Stimulated activated CD4-positive, alpha-beta T cell treated with anti-CD3 and anti-CD28 coated beads, Interleukin-12 subunit alpha, Interleukin-12 subunit beta, amount 100 ng/mL, for 4 hours (primary cell): ENCODE measurements at regions not wholly inside any gene's neighbourhood (a gene's known extent, or its start where the extent isn't known, plus 50 kb on each side); places are given as distances from the start of the nearest gene placed in this dataset.

Experiments
- DNase-seq: peaks from one replicate; pipeline ENCODE4 v3.0.0-alpha.2; 2020

- no peak for DNase-seq
Observed at GRCh38 chr2:71860381-71860926, 287.2 kb downstream of the CYP26B1 start.

GRCh38 chr2:71859211-71859847 is 288.3 kb downstream of the CYP26B1 start:
- DNase-seq, result no peak

- DNase-seq, result no peak
Observed at GRCh38 chr2:71858071-71858470, 289.6 kb downstream of the CYP26B1 start.

DNA sequence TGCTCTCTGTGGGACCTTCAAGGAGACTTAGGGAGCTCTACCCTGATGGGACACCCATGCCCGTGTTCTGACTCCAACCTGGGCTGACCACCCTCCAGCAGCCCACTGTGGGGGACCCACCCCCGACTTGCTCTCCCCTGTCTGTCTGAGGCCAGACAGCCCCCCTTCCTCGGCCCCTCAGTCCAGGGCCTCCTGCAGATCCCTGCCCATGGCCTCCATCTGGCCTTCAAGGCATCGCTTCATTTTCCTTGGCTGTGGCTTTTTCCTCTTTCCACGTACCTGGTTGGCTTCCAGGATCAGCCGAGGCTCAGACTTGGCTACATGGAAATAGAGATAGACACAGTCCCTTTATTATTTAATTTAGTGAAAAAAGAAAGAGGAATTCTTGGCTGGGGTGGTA is 290.0 kb downstream of the CYP26B1 start:
- no peak for DNase-seq

DNA sequence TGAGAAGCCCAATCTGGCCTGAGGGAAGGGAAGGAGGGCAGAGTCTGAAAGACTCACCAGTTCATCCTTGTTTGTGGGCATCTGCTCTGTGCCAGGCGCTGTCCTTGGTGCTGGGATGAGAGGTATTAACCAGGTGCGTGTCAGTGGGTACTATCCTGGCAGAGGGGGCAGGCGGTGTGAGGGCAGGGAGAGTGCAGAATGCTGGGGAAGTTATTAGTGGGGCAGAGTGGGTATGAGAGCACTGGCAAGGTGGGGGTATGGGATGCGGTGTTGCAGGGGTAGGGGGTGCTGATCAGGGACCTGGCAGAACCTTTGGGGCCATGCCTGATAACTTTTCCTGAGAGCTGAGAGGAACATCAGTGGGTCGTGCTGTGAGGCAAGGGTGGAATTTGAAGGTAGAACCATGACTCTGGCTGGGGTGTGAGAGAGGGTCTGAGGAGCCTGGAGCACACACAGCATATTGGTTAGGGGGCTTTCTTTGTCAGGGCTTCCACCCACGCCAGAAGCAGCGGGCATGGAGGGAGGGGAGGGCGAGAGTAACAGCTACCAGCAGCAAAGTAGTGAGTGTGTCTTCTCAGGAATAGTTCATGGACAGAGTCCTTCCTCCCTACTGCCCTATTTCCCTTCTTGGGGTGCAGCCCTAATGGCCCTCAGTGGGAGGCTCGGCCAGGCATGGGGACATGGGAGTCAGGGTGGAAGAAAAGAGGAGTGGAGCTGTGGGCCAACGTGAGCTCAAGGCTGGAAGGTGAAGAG is 290.7 kb downstream of the CYP26B1 start:
- DNase-seq, result no peak

DNA sequence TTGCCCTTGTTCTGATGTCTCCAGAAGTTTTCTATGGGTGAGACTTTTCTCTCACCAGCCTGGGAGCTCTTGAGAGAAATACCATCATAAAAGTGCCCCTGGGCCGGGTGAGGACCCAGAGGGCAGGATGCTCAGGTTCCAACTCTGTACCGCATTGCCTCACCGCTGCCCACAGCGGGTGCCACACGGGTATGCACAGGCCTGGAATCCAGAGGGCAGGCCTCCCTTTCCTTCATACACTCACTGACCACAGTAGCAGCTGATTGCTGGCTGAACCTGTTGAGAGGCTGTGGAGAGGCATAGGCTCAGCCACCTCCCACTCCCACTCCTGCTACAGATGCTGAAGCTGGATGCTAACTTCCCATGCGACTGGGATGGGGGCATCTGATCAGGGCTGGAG is 293.8 kb downstream of the CYP26B1 start:
- DNase-seq, result no peak

DNA sequence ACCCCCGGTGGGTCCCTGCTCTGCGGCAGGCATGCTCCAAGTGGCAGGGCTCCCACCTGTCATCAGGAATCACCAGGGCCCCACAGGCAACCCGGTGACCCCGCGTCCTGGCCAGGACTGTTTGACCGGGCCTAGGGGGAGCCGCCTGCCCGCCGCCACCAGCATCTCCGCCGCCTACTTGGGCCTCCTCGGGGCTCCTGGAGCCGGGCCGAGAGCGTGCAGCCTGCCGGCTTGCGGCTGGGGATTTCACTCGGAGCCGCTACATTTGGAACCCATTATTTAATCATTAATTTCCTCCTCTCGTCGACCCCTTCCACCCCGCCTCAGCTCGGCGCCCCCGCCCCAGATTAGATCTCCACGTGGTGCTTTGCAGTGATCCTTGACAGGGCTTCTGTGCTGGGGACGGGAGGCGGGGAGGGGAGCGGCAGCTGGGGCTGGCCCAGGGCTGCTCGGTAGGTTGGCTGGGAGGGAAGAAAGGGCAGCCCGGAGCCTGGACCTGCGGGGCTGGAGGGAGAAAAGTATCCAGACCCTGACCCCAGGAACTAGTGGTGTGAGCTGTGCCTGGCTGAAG is 295.4 kb downstream of the CYP26B1 start:
- DNase-seq, result no peak

DNA sequence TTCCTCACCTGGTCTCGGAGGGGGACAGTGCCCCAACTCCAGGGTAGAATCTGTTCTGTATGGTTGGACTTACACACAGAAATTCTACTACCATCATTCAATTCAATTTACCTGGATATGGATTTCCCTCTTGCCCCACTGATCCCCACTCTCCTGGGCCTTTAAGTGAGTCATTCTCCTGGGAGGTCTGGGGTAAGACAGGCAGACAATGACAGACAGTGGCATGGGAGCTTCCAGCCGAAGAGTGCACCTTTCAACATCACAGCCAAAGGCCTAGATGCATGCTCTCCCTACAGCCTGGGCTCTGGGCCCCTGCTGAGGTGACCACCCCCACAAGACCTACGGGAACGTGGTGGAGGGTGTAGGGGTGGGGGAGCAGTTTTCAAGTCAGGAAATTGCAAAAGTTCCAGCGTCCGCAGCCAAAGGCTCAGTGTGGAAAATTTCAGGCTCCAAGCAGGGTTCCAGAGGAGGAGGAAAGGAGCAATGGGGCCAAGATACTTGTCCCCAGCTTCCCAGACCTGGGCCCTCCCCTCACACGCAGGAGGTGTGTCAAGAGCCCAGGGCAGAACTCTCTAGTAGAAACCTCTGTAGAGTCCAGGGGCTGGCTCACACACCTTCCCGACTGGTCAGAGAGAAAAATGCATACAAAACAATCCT is 296.4 kb downstream of the CYP26B1 start:
- DNase-seq, result no peak

GRCh38 chr2:71850306-71850801 is 297.3 kb downstream of the CYP26B1 start:
- DNase-seq, result no peak

DNA sequence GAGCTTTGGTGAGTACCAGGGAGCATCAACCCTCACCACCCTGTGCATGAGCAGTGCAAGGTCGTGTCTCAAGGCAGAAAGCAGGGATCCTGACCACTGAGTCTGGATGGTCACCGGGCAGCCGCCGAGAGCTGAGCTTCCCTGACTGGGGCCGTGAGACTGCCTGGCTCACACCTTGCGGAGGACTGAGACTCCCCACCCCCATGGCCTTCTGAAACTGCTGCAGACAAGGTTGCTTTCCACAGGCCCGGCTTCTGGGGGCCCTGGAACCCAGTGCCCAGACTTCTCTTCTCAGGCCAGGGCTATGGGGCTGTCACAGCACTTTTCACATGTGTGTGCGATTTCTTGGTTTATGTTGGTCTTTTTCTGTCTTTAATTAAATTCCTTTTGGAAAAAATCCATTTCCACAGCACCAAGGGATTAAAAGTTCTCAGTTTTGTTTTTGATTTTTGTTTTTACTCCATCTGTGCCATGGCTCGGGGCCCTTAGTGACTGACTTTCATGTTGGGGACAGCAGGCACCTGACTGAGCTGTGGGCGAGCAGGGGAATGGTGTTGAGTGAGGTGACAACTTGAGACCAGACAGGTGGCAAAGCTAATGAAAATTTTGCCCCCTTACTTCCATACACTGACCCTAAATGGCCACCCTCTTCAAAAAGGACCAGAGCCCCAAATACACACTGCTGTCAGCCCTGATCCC is 297.9 kb downstream of the CYP26B1 start:
- DNase-seq, result no peak

DNA sequence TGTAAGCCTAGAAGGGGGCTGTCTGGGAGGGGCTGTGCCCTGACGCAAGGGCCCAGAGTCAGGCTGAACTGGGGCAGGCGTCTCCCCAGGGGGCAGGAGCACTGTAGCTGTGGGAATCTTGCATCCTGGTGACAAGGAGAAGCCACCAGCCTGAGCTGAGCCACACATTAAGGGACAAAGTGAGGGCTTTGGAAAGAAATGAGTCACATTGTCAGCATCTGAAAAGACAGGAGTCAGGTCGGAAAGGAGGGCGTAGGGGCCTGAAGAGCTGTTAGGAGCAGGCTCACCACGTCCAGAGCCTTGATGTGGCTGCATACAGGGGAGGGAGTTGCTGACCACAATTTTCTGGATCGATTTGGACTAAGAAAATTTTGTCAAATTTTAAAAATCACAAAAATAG is 298.6 kb downstream of the CYP26B1 start:
- no peak for DNase-seq

DNA sequence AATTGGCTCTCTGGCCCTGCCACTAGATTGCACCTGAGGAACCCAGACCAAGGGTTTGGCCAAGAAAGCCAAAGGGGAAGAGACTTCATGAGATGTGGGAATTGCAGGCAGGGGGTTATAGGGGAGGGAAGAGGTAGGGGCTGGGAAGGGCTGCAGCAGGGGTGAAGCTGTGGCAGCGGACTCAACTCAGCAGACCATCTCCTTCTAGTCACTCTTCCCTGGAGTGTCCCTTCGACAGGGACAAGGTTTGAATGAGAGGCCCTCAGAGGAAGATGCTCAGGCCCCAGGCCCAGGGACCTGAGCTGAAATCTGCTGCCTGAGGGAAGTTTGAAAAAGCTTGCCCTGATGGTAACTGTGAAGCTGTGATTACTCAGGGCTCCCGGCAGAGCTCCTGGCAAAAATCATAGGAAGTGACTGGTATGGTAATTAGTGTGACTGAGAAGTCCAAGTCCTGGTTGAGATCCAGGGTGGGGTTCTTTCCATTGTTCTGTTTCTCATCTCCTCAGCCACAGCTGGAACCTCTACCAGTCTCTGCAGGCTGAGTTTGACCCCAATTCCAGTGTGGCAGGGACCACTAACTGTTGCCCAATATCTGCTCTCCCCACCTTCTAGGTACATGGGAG is 300.9 kb downstream of the CYP26B1 start:
- DNase-seq, result no peak

DNA sequence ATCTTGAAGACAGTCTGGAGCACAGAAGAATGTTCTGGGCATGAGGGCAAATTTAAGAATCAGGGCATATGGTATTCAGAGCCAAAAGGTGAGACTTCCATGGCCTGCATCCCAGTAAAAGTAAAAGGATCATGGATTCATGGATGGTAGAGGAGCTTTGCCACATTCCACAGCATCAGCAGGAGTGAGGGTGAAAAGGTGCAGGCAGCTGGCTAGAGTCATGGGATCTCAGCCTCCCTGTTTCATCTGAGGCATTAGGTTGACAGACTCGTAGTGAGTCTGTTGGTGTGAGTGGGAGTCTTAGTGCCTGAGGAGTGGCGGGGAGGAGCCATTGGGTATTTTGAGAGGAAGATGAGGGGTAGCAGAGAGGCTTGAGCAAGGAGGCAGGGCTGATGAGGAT is 301.6 kb downstream of the CYP26B1 start:
- DNase-seq, result no peak

DNA sequence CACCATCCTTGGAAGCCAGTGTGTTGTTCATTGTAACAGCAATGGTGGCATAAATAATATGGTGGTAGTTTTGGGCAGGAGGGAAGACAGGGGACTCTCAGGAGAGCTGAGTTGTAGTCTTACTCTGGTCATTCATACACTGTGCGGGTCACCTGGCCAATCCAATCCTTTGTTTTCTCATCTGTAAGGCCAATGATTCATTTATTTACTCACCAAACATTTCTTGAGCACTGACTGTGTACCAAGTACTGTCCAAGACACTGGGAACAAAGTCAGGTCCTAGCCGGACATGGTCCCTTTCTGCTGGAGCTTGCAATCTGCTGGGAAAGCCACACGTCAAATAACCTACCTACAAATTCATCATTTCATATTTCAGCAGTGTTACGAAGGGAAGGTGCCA is 302.7 kb downstream of the CYP26B1 start:
- DNase-seq, result no peak

- no peak for DNase-seq
Observed at GRCh38 chr2:71843391-71843850, 304.2 kb downstream of the CYP26B1 start.

- no peak for DNase-seq
Observed at GRCh38 chr2:71842744-71843143, 304.9 kb downstream of the CYP26B1 start.

DNA sequence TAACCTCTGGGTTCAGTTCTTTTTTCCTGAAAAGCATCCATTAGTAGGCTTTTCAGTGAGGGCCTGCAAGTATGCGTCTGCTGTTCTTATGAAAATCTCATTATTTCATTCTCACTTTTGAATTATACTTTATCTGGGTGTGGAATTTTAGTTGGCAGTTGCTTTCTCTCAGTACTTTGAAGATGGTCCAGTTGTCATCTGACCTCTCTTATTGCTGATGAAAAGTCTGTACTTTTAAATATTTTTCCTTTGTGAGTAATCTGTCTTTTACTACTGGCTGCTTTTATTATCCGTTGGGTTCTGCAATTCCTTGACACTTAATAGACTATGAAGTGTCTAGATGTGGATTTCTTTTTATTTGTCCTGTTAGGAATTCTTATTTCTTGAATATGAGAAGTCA is 307.8 kb downstream of the CYP26B1 start:
- no peak for DNase-seq

GRCh38 chr2:71834796-71835195 is 312.9 kb downstream of the CYP26B1 start:
- DNase-seq, result no peak

DNA sequence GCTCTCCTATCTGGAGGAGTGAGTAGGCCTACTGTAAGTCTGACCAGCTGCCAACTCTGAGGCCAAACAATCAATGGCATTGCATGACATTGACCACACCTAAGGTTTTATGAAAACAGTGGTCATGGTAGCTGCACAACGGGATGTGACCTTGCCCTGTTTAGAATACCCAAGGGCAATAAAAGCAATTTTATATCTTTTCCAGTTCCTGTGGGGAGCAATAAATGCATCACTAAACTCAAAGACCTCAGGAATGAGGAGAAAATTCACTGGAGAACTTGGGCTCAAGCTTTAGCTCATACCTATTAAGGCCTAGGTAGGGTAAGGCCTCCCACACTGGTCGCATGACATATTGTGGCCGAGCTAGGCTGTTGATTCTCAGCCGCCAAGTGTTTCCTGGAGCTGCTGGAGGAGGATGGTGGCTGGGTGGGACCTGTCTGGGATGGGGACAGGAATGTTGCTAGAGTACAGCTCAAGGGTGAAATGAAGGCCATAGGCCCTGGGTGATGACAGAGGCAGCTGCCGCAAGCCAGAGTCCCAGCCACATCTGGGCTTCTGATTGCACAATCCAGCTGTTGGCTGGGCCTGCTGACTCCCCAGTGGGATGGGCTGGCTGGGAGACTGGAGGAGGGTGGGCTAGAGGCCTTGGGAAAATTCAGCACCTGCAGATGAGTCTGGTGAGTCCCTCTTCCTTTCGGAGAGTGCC is 313.7 kb downstream of the CYP26B1 start:
- DNase-seq, result no peak

DNA sequence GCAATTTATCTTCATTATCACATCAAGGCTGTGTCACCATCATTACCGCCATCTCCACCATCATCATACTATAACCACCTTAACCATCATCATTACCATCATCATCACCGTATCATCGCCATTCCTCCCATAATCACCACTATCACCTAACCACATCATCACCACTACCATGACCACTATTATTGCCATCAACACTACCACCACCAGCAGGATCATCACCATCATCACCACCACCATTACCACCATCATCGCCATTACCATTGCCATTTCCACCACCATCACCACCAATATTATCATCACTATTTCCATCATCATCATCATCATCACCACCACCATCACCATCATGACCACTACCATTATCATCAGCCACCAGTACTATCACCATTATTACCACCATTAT is 314.4 kb downstream of the CYP26B1 start:
- no peak for DNase-seq

GRCh38 chr2:71832844-71833243 is 314.8 kb downstream of the CYP26B1 start:
- no peak for DNase-seq

DNA sequence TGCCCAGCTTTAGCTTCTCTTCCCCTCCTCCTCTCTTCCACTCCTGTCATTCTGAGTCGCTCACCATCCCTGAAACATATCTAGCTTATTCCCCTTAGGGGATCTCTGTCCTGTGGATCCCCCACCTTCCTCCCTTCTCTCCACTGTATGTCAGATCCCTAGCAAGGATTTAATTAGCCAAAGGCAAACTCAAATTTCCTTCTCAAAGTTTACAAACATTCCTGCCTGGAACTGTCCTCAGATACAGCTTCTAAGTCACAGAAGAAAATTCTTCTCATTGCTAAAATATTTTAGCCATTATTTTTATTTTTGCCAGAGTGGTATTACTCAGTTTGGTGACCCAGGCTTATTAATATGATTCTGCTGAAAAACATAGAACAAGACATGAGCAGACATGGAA is 315.3 kb downstream of the CYP26B1 start:
- DNase-seq, result no peak
